Nephron (organoid): ENCODE measurements at regions not wholly inside any gene's neighbourhood (a gene's known extent, or its start where the extent isn't known, plus 50 kb on each side); places are given as distances from the start of the nearest gene placed in this dataset.

Source experiments
- H3K27ac Mint-ChIP-seq, 3 experiments: 2 replicates each; pipeline ENCODE4 v1.8.0; 2020; ENCODE audit warnings: mixed read lengths in 3 of 3, mild to moderate bottlenecking in 2 of 3, moderate library complexity in 1 of 3
- H3K27me3 Mint-ChIP-seq: 2 replicates; pipeline ENCODE4 v1.8.0; 2021; ENCODE audit warnings: low read depth, mild to moderate bottlenecking, moderate library complexity, mixed read lengths
- H3K36me3 Mint-ChIP-seq: 2 replicates; pipeline ENCODE4 v1.8.0; 2020; ENCODE audit warnings: low read depth, mixed read lengths
- H3K4me1 Mint-ChIP-seq: 2 replicates; pipeline ENCODE4 v1.8.0; 2020; ENCODE audit warnings: mixed read lengths
- H3K4me3 Mint-ChIP-seq, 3 experiments: 2 replicates each; pipeline ENCODE4 v1.8.0; 2020; ENCODE audit warnings: mild to moderate bottlenecking in 3 of 3, mixed read lengths in 3 of 3, moderate library complexity in 2 of 3
- H3K9me3 Mint-ChIP-seq: 2 replicates; pipeline ENCODE4 v1.8.0; 2020; ENCODE audit warnings: mixed read lengths
- TF ChIP-seq, protein P1 (sequence below), 3 experiments: fragments of 200-600 bp; sonication (generic); IDR thresholded peaks; one replicate each; pipeline ENCODE4 v1.5.0; 2021; ENCODE audit warnings: antibody characterized with exemption in 3 of 3; ENCODE audit not compliant: unreplicated experiment in 3 of 3

DNA sequence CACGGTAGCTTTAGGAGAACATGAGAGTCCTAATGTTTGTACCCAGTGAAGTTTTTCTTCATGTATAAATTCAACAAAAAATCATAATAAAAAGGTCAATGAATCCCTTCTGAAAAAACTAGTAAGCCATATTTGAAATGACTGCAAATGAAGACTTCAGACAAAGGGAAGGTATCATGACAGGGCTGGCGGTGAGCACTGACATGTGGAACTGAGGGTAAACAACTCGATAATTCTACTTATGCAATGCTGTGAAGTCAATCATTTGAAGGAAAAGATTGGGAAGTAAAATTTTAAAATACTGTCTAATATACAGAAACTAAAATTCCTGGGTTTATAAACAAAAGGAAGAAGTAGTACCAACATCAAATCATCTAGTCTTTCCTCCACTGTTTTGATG is 190.2 kb upstream of the COPS8 start:
- Mint-ChIP-seq H3K9me3 (no peaks in the 10 kb centered on the region), H3K4me1 (peaks cover 35% of the 10 kb centered on the region), H3K27ac (peak overlapping the region in 2 of 3 experiments; percentile 75 to 79), H3K4me3 (no peak overlapping the region), H3K36me3 (peaks cover 4% of the 10 kb centered on the region), H3K27me3 (peaks cover 4% of the 10 kb centered on the region)
- TF ChIP-seq, protein P1, sequence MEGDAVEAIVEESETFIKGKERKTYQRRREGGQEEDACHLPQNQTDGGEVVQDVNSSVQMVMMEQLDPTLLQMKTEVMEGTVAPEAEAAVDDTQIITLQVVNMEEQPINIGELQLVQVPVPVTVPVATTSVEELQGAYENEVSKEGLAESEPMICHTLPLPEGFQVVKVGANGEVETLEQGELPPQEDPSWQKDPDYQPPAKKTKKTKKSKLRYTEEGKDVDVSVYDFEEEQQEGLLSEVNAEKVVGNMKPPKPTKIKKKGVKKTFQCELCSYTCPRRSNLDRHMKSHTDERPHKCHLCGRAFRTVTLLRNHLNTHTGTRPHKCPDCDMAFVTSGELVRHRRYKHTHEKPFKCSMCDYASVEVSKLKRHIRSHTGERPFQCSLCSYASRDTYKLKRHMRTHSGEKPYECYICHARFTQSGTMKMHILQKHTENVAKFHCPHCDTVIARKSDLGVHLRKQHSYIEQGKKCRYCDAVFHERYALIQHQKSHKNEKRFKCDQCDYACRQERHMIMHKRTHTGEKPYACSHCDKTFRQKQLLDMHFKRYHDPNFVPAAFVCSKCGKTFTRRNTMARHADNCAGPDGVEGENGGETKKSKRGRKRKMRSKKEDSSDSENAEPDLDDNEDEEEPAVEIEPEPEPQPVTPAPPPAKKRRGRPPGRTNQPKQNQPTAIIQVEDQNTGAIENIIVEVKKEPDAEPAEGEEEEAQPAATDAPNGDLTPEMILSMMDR (IDR thresholded peaks at IDR 0.05; ENCODE audit: unreplicated experiment in 3 of 3): no peak

DNA sequence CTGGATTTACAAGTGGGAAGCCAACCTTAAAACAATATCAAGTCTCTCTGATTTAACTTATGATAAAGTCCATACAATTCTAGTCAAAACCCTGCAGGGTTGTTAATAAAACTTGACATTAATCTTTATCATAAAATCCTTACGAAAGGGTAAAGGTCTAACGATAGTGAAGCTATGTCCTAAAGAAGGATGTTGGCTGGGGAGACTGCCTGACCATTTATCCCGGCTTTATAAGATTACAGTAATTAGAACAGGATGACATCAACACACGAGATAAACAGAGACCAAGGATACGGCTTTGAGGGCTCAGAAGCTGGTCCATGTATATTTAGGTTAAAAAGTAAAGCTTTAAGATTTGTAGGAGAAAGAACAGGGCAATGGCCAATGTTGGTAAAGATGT is 189.0 kb upstream of the COPS8 start:
- H3K9me3 Mint-ChIP-seq: no peaks in the 10 kb centered on the region
- H3K27me3 Mint-ChIP-seq: peaks cover 12% of the 10 kb centered on the region
- no peak overlapping the region for H3K4me3 Mint-ChIP-seq
- peaks cover 29% of the 10 kb centered on the region for H3K4me1 Mint-ChIP-seq
- TF ChIP-seq, protein P1 (IDR thresholded peaks at IDR 0.05; ENCODE audit: unreplicated experiment in 3 of 3): no peak
- peak overlapping the region in 2 of 3 experiments; percentile 40 to 47 for H3K27ac Mint-ChIP-seq
- no peaks in the 10 kb centered on the region for H3K36me3 Mint-ChIP-seq

DNA sequence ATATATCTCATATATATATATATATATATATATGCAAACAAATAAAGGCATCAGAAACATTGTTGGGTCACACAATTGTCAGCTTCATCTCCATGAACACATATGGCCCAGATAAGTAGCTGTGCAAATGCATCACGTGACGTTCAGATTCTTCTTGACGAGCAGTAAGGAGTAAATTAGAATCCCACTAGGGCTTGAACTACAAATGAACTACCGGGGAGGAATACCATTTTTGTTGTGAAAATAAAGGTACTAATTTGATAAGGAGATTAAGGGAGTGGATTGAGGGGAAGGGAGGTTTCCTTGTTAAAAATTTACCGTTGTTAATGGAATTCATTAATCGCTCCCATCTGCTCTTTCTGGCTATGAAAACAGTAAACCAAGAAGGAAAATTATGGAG is 186.5 kb upstream of the COPS8 start:
- H3K4me3 Mint-ChIP-seq: no peak overlapping the region
- H3K4me1 Mint-ChIP-seq: peaks cover 22% of the 10 kb centered on the region
- H3K27ac Mint-ChIP-seq: peak overlapping the region; percentile 18 to 80 (median 40)
- H3K27me3 Mint-ChIP-seq: peaks cover 16% of the 10 kb centered on the region
- no peaks in the 10 kb centered on the region for H3K9me3 Mint-ChIP-seq
- H3K36me3 Mint-ChIP-seq: no peaks in the 10 kb centered on the region
- TF ChIP-seq, protein P1 (IDR thresholded peaks at IDR 0.05; ENCODE audit: unreplicated experiment in 3 of 3): no peak

DNA sequence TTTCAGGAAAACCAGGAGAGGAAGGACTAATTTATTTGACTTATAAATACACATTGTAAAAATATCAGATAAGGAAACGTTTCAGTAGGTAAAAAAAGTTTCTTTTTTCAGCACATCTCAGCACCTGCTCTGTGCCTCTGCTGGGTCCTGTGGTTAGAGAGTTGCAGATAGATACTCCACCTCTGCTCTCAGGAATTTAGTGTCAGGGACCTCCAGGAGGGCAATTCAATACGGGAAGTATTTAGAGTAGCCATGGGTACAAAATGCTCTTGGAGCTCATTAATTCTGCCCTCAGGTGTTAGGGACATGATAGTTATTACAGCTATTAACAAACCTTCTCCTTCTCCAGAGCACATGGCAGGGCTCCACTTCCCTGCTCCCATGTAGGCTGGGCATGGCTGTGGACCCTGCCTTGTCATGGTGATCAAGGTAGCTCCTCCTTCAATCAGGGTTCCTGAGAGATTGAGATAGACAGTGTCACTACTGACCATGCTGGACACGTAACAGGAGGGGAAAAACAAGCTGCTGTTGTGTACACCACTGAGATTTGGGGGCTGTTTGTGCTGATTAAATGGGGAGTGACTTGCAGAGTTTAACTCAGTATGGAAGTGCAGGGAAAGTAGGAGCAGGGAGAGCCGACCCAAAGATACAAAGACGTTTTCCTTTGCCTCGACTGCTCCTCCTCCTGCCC is 185.6 kb upstream of the COPS8 start:
- Mint-ChIP-seq H3K4me3 (no peak overlapping the region), H3K9me3 (no peaks in the 10 kb centered on the region), H3K36me3 (no peaks in the 10 kb centered on the region), H3K4me1 (peaks cover 18% of the 10 kb centered on the region), H3K27me3 (peaks cover 21% of the 10 kb centered on the region), H3K27ac (peak overlapping the region in 2 of 3 experiments; percentile 40 to 80)
- TF ChIP-seq, protein P1 (IDR thresholded peaks at IDR 0.05; ENCODE audit: unreplicated experiment in 3 of 3): no peak

DNA sequence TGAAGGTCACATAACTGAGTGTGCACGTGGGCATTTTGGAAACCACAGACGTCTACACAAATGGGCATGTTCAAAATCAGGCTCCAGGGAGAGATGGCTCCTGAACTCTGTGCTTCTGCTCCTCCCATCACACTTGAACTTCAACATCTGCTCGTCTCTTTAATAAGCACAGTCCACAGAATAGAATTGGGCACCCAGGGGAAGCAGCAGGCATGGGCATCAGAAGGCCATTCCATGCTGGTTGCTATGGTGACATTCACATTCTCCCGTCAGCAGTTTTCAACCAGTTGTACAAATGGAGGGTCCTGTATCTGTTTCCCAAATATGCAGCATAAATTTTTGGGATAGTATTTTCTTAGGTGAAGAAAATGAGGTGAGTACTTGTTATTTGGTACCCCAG is 183.7 kb upstream of the COPS8 start:
- H3K27me3 Mint-ChIP-seq: peaks cover 21% of the 10 kb centered on the region
- H3K4me1 Mint-ChIP-seq: peaks cover 11% of the 10 kb centered on the region
- TF ChIP-seq, protein P1 (IDR thresholded peaks at IDR 0.05; ENCODE audit: unreplicated experiment in 3 of 3): no peak
- no peaks in the 10 kb centered on the region for H3K36me3 Mint-ChIP-seq
- no peak overlapping the region for H3K27ac Mint-ChIP-seq
- no peaks in the 10 kb centered on the region for H3K9me3 Mint-ChIP-seq
- H3K4me3 Mint-ChIP-seq: no peak overlapping the region

DNA sequence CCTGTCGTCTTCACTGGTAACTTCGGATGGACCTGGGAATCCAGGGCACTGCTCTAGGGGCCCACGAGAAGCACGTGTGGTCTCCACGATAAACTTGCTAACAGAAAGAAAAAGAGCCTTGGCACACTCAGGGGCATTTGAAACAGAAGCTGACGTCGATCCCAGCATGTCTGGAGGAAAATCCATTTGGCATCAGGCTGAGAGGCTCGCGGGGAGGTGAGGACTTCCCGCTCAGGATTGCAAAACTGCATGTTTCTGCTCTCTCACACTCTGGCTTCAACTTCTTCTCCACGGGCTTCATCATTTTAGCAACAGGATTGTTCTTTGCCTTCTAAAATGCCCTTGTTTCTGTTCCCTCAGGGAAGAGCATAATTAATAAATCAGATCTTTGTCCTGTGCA is 181.7 kb upstream of the COPS8 start:
- TF ChIP-seq, protein P1 (IDR thresholded peaks at IDR 0.05; ENCODE audit: unreplicated experiment in 3 of 3): no peak
- no peak overlapping the region for H3K4me3 Mint-ChIP-seq

More for the DNA sequence above, 181.7 kb upstream of the COPS8 start:
- Mint-ChIP-seq H3K4me1 (peaks cover 18% of the 10 kb centered on the region), H3K27ac (peak overlapping the region in 1 of 3 experiments; percentile 43), H3K27me3 (peaks cover 25% of the 10 kb centered on the region), H3K9me3 (no peaks in the 10 kb centered on the region), H3K36me3 (no peaks in the 10 kb centered on the region)
